ENCODE measurements at regions not wholly inside any gene's neighbourhood (a gene's known extent, or its start where the extent isn't known, plus 50 kb on each side); places are given as distances from the start of the nearest gene placed in this dataset.

- H3T11ph ChIP-seq (ENCODE audit: low read length): no peak overlapping the region
- no peaks in the 10 kb centered on the region for H3K23me2 ChIP-seq (ENCODE audit: insufficient read length, low read depth, low read length, poor library complexity, severe bottlenecking)
- DNase-seq: no peak
Measured at GRCh38 chr14:25111061-25111601, 61.2 kb upstream of the STXBP6 start.

More at GRCh38 chr14:25111061-25111601, 61.2 kb upstream of the STXBP6 start:
- Histone ChIP-seq H4K91ac (ENCODE audit: insufficient read length, low read depth, low read length) (no peak overlapping the region), H3K27ac (ENCODE audit: insufficient read length, low read depth, low read length) (no peak overlapping the region), H3K14ac (ENCODE audit: insufficient read depth, low read length) (no peak overlapping the region), H3K9me3 (ENCODE audit: control insufficient read depth, low read depth, low read length) (no peaks in the 10 kb centered on the region), H3K56ac (ENCODE audit: insufficient read length, low read depth, low read length) (no peak overlapping the region), H3K27me3 (ENCODE audit: insufficient read depth, low read length) (no peaks in the 10 kb centered on the region), H3K79me1 (ENCODE audit: insufficient read depth, low read depth, low read length, poor library complexity, severe bottlenecking) (no peaks in the 10 kb centered on the region), H2BK12ac (ENCODE audit: insufficient read length, low read depth, low read length) (no peak overlapping the region), H3K9ac (ENCODE audit: extremely low read depth, insufficient read length, low read length) (no peak overlapping the region), H2BK20ac (ENCODE audit: low read depth, low read length, poor library complexity, severe bottlenecking) (no peak overlapping the region), H2AFZ (ENCODE audit: low read length) (no peak overlapping the region), H3K4ac (ENCODE audit: low read depth, low read length) (no peak overlapping the region), H2BK120ac (ENCODE audit: low read depth, low read length, poor library complexity, severe bottlenecking) (no peak overlapping the region), H3K4me1 (ENCODE audit: insufficient read depth, low read length) (no peaks in the 10 kb centered on the region), H3K79me2 (ENCODE audit: insufficient read depth, low read length) (no peaks in the 10 kb centered on the region), H2BK15ac (ENCODE audit: low read depth, low read length) (no peak overlapping the region), H2BK5ac (ENCODE audit: insufficient read length, low read length) (no peak overlapping the region), H4K5ac (ENCODE audit: insufficient read length, low read depth, low read length) (no peak overlapping the region), H2AK5ac (ENCODE audit: insufficient read length, low read length) (no peak overlapping the region), H4K8ac (replicated peaks; ENCODE audit: insufficient read length, low read depth, low read length) (no peak overlapping the region), H3K18ac (ENCODE audit: insufficient read length, low read depth, low read length) (no peak overlapping the region), H4K20me1 (ENCODE audit: control insufficient read depth, insufficient read depth, insufficient read length) (no peaks in the 10 kb centered on the region), H3K23ac (ENCODE audit: insufficient read length, low read depth, low read length) (no peak overlapping the region), H3K4me2 (ENCODE audit: insufficient read depth, insufficient read length, low read length) (no peak overlapping the region)
- H3K36me3 Mint-ChIP-seq (ENCODE audit: insufficient read depth in 1 of 3, low read depth in 3 of 3): no peaks in the 10 kb centered on the region
- H3K27me3 Mint-ChIP-seq (ENCODE audit: low read depth): no peaks in the 10 kb centered on the region; the same call in 1 of the 2 replicates
- no peaks in the 10 kb centered on the region; a peak in 1 of 4 replicates for H3K4me1 Mint-ChIP-seq
- TF ChIP-seq, protein P1, sequence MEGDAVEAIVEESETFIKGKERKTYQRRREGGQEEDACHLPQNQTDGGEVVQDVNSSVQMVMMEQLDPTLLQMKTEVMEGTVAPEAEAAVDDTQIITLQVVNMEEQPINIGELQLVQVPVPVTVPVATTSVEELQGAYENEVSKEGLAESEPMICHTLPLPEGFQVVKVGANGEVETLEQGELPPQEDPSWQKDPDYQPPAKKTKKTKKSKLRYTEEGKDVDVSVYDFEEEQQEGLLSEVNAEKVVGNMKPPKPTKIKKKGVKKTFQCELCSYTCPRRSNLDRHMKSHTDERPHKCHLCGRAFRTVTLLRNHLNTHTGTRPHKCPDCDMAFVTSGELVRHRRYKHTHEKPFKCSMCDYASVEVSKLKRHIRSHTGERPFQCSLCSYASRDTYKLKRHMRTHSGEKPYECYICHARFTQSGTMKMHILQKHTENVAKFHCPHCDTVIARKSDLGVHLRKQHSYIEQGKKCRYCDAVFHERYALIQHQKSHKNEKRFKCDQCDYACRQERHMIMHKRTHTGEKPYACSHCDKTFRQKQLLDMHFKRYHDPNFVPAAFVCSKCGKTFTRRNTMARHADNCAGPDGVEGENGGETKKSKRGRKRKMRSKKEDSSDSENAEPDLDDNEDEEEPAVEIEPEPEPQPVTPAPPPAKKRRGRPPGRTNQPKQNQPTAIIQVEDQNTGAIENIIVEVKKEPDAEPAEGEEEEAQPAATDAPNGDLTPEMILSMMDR (conservative IDR thresholded peaks at IDR 0.05): no peak
- H3K4me3 Mint-ChIP-seq: no peak overlapping the region
- H3K9me3 Mint-ChIP-seq: peaks cover 3% of the 10 kb centered on the region in 2 experiments; a peak in 2 of 5 replicates
- WGBS (ENCODE audit: extremely low coverage, insufficient read length, low lambda C conversion rate): no CpG with 5 or more reads among the region's 2 CpGs
- no peak overlapping the region for H3K27ac Mint-ChIP-seq
